ENCODE measurements at regions not wholly inside any gene's neighbourhood (a gene's known extent, or its start where the extent isn't known, plus 50 kb on each side); places are given as distances from the start of the nearest gene placed in this dataset.

DNA sequence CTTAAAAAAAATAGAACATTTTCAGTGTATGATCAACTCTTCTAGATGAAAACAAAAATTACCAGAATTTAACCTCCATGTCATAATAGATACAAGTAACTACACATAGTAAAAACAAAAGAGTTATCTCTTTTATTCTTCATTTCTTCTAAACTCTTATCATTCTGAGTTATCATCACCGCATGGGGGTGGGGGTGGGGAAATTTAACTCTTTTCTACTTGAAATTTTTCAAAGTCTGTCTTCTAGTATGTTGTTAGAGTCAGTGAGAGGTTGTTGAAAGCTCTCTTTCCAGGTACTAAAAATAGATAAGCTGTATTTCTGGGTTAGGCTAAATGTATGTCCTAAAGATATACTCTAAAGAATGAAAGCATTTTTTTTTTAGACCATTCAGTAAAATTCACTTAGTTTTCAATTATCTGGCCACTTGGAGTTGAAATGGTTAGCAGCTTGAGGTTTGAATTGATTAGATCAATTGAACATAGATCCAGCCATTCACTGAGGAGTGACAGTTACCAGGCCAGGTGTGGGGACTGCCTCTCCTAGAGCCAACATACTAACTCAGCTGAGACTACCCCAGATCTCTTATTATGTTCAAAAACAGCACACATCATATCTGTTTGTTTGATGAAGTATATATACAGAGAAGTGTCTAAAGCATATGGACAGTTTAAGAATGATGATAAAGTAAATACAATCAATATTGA is 220.7 kb downstream of the IKZF2 start:
- Histone ChIP-seq H3F3A (ENCODE audit: insufficient read depth) (no peaks in the 10 kb centered on the region), H3K9ac (ENCODE audit: low read length) (no peak overlapping the region), H3K4me3 (ENCODE audit: insufficient read depth, low read length, poor library complexity, severe bottlenecking) (no peak overlapping the region), H3K27ac (ENCODE audit: low read depth, low read length) (no peak overlapping the region), H3K36me3 (ENCODE audit: low read length) (no peaks in the 10 kb centered on the region), H2AFZ (ENCODE audit: low read depth, low read length, severe bottlenecking) (no peak overlapping the region), H3K79me2 (ENCODE audit: insufficient read depth, low read length) (no peaks in the 10 kb centered on the region), H3K9me3 (ENCODE audit: insufficient read depth, low read length) (no peaks in the 10 kb centered on the region), H4K20me1 (ENCODE audit: low read depth, low read length) (no peaks in the 10 kb centered on the region), H3K27me3 (ENCODE audit: low read length) (no peaks in the 10 kb centered on the region), H3K9me2 (replicated peaks; ENCODE audit: insufficient read depth, low read length) (no peaks in the 10 kb centered on the region), H3K4me2 (ENCODE audit: low read depth, low read length, poor library complexity, severe bottlenecking) (no peak overlapping the region)
- no peak for TF ChIP-seq EZH2phosphoT487 (conservative IDR thresholded peaks at IDR 0.05; ENCODE audit: low read length)
- TF ChIP-seq, protein P1, sequence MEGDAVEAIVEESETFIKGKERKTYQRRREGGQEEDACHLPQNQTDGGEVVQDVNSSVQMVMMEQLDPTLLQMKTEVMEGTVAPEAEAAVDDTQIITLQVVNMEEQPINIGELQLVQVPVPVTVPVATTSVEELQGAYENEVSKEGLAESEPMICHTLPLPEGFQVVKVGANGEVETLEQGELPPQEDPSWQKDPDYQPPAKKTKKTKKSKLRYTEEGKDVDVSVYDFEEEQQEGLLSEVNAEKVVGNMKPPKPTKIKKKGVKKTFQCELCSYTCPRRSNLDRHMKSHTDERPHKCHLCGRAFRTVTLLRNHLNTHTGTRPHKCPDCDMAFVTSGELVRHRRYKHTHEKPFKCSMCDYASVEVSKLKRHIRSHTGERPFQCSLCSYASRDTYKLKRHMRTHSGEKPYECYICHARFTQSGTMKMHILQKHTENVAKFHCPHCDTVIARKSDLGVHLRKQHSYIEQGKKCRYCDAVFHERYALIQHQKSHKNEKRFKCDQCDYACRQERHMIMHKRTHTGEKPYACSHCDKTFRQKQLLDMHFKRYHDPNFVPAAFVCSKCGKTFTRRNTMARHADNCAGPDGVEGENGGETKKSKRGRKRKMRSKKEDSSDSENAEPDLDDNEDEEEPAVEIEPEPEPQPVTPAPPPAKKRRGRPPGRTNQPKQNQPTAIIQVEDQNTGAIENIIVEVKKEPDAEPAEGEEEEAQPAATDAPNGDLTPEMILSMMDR (IDR thresholded peaks at IDR 0.05; ENCODE audit: insufficient read depth, low read length, poor library complexity, severe bottlenecking), result no peak

DNA sequence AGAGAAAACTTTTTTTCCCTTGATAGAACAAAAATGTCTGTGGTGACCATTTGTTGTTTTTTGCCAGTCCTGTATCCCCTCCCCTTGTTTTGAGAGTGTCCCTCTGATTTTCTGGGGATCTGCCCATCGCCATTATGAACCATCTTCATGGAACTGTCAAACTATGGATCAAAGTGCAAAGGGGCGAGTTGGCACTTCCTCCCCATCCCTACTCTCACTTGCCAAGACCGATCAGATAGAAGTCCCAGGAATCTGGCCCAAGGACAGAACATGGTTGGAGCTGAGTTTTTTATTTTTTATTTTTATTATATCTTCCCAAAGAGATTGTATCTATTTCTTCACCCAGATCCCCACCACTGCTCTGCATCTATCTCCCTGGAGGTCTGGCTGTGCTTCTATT is 221.4 kb downstream of the IKZF2 start:
- TF ChIP-seq, protein P1 (IDR thresholded peaks at IDR 0.05; ENCODE audit: insufficient read depth, low read length, poor library complexity, severe bottlenecking), result no peak
- no peak for TF ChIP-seq EZH2phosphoT487 (conservative IDR thresholded peaks at IDR 0.05; ENCODE audit: low read length)
- Histone ChIP-seq H2AFZ (ENCODE audit: low read depth, low read length, severe bottlenecking) (no peak overlapping the region), H4K20me1 (ENCODE audit: low read depth, low read length) (no peaks in the 10 kb centered on the region), H3K4me3 (ENCODE audit: insufficient read depth, low read length, poor library complexity, severe bottlenecking) (no peak overlapping the region), H3K79me2 (ENCODE audit: insufficient read depth, low read length) (no peaks in the 10 kb centered on the region), H3F3A (ENCODE audit: insufficient read depth) (no peaks in the 10 kb centered on the region), H3K27ac (ENCODE audit: low read depth, low read length) (no peak overlapping the region), H3K9ac (ENCODE audit: low read length) (no peak overlapping the region), H3K4me2 (ENCODE audit: low read depth, low read length, poor library complexity, severe bottlenecking) (no peak overlapping the region), H3K9me2 (replicated peaks; ENCODE audit: insufficient read depth, low read length) (no peaks in the 10 kb centered on the region), H3K9me3 (ENCODE audit: insufficient read depth, low read length) (no peaks in the 10 kb centered on the region), H3K36me3 (ENCODE audit: low read length) (no peaks in the 10 kb centered on the region), H3K27me3 (ENCODE audit: low read length) (no peaks in the 10 kb centered on the region)

DNA sequence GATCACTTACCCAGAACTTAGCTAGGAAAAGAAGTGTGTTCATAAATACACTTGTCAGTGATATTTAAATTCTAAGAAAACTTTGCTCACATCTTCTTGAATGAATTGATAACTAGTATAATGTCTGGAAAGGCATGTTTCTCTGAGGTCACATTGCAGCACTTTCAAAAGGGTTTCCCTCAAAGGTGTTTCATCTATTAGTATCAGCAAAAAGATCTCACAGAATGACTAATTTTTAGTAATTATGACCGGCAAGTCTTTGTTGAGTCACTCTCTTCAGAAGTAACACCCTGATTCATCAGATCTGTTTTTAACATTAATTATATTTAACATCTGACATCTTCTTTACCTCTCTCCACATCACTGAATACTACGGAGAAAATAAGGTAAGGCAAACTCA is 222.3 kb downstream of the IKZF2 start:
- H2AFZ ChIP-seq (ENCODE audit: low read depth, low read length, severe bottlenecking), result no peak overlapping the region
- no peaks in the 10 kb centered on the region for H3K9me3 ChIP-seq (ENCODE audit: insufficient read depth, low read length)
- no peaks in the 10 kb centered on the region for H4K20me1 ChIP-seq (ENCODE audit: low read depth, low read length)
- H3K36me3 ChIP-seq (ENCODE audit: low read length), result no peaks in the 10 kb centered on the region
- no peak overlapping the region for H3K27ac ChIP-seq (ENCODE audit: low read depth, low read length)
- H3K27me3 ChIP-seq (ENCODE audit: low read length), result no peaks in the 10 kb centered on the region
- no peaks in the 10 kb centered on the region for H3K9me2 ChIP-seq (replicated peaks; ENCODE audit: insufficient read depth, low read length)
- no peak overlapping the region for H3K9ac ChIP-seq (ENCODE audit: low read length)
- no peak overlapping the region for H3K4me3 ChIP-seq (ENCODE audit: insufficient read depth, low read length, poor library complexity, severe bottlenecking)
- TF ChIP-seq, protein P1 (IDR thresholded peaks at IDR 0.05; ENCODE audit: insufficient read depth, low read length, poor library complexity, severe bottlenecking), result no peak
- no peak for TF ChIP-seq EZH2phosphoT487 (conservative IDR thresholded peaks at IDR 0.05; ENCODE audit: low read length)
- H3K79me2 ChIP-seq (ENCODE audit: insufficient read depth, low read length), result no peaks in the 10 kb centered on the region
- H3F3A ChIP-seq (ENCODE audit: insufficient read depth), result no peaks in the 10 kb centered on the region
- H3K4me2 ChIP-seq (ENCODE audit: low read depth, low read length, poor library complexity, severe bottlenecking), result no peak overlapping the region
